C4-2B (cell line): ENCODE measurements at regions not wholly inside any gene's neighbourhood (a gene's known extent, or its start where the extent isn't known, plus 50 kb on each side); places are given as distances from the start of the nearest gene placed in this dataset.

Experiments used
- CTCF ChIP-seq: fragments of 450-650 bp; conservative IDR thresholded peaks from 2 replicates; pipeline ENCODE4 v1.5.1; 2017; ENCODE audit warnings: mild to moderate bottlenecking
- ZFX ChIP-seq: fragments of 450-650 bp; IDR thresholded peaks from 2 replicates; pipeline ENCODE4 v1.6.1; 2017

- TF ChIP-seq CTCF, result no peak
- TF ChIP-seq ZFX, result no peak
These were observed 182.4 kb upstream of the MAP3K1 start for GRCh38 chr5:56632939-56633338.
